ENCODE measurements at regions not wholly inside any gene's neighbourhood (a gene's known extent, or its start where the extent isn't known, plus 50 kb on each side); places are given as distances from the start of the nearest gene placed in this dataset.
"Not testable (repeated sequence)": the region's sequence is repeated elsewhere in the genome, so short reads cannot be mapped to it uniquely, and the experiment has no call there.

DNA sequence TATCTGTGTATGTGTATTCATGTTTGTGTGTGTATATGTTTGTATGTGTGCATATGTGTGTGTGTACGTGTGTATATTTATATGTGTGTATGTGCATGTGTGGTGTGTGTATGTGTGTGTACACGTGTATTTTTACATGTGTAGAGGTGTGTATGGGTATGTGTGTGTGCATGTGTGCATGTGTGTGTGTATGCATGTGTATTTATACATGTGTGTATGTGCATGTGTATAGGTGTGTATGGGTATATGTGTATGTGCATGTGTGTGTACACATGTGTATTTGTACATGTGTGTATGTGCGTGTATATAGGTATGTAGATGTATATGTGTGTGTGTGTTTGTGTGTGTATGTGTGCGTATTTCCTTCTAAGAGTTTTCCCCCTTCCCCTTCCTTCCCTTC, 207.7 kb upstream of the ATP6AP2 start:
- no peak for DNase-seq (ENCODE audit: low read depth in 2 of 2)

DNA sequence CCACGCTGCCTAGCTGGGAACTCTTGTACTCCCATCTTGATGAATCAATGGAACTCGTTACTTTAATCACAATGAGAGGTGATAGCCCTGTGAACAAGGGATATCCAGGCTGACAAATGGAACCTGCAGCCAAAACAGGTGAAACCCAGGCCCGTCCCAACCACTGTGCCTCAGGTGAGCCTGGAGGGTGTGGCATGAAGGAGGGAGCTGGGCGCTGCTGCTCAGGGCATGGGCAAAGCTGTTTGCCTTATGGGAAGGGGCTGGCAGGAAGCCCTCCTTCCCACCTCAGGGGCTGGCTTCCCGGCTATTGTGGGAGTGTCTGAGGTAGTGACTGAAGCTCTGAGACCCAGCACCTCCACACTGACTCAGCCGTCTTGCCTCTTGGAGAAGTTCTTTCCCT, 209.4 kb upstream of the ATP6AP2 start:
- DNase-seq (ENCODE audit: low read depth in 2 of 2): no peak

DNA sequence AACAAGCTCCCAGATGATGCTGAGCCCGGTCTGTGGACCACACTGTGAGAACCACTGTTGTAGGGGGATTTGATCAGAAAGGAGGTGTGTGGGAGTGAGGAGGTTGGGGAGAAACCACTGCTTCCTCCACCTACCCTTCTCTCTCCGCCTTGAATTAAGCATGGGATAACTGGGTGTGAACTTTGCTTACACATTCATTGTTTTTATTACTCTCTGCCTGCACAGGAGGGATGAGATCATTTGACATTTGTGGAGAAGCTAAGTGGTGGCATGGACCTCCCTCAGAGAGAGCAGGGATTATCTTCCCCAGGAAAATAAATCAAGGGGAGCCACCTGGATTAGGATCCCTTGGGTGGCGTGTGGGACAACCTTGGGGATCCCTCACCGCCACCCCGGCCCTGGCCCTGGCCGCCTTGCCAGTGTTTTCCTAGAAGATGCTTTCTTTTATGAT, 212.1 kb upstream of the ATP6AP2 start:
- no peak for DNase-seq (ENCODE audit: low read depth in 2 of 2)

DNA sequence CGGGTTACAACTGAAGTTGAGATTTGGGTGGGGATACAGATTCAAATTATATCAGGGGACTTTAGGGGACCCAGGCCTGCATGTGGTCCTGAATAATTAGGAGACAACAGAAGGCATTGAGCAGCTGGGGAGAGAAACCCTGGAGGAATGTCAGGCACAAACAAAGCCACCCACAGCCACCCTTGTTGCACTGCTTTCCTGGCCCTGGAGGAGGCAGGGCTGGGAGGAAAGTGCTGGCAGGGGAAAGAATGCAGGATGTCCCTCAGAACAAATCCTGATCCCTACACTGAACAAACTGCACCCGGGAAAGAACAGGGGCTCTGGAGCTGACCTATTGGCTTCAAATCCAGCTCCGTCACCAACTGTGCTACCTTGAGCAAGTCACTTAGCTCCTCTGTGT, 214.1 kb upstream of the ATP6AP2 start:
- no peak for DNase-seq (ENCODE audit: low read depth in 2 of 2)

DNA sequence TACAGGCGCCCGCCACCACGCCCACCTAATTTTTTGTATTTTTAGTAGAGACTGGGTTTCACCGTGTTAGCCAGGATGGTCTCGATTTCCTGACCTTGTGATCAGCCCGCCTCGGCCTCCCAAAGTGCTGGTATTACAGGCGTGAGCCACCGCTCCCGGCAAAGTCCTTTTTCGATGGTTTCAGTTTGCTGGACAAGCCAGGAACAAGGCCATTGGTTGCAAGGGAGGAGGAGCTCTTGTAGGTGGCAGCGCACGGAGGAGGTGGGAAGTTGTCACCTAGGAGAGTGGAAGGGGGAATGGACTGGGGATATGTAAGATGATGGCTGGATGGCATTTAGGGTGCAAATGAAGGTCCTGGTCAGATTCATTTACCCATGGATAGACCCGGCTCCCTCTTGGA, 218.5 kb upstream of the ATP6AP2 start:
- DNase-seq (ENCODE audit: low read depth in 2 of 2): not testable (repeated sequence)

DNA sequence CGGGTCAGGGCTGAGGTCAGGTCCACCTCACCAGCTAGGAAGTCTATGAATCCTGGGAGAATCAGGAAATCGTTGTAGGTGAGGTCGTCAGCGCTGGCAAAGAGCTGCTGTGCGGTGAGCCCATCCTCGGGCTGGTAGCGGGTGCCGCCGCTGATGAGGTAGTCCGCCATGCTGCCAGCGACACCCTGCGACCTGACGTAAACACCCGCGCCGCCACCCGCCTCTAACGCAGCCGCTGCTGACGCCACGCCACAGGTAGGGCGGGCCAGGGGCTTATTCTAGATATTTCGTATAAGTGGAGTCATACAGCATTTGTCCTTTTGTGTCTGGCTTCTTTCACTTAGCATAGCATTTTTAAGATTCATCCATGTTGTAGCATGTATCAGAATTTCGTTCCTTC, 220.2 kb upstream of the ATP6AP2 start:
- DNase-seq (ENCODE audit: low read depth in 2 of 2): no peak

DNA sequence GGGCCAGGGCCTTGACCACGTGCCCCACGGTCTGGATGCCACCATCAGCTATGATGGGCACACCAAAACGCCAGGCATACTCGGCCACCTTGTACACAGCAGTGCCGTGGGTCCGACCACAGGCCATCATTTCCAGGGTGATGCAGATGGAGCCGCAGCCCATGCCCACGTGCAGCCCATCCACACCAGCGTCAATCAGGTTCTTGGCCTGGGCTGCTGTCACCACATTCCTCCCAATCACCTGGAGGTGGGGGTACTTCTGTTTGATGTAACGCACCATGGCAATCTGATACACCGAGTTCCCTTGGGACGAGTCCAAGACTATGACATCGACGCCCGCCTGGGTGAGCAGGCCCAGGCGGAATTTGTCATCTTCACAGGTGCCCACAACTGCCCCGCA, 221.2 kb upstream of the ATP6AP2 start:
- DNase-seq (ENCODE audit: low read depth in 2 of 2): no peak

DNA sequence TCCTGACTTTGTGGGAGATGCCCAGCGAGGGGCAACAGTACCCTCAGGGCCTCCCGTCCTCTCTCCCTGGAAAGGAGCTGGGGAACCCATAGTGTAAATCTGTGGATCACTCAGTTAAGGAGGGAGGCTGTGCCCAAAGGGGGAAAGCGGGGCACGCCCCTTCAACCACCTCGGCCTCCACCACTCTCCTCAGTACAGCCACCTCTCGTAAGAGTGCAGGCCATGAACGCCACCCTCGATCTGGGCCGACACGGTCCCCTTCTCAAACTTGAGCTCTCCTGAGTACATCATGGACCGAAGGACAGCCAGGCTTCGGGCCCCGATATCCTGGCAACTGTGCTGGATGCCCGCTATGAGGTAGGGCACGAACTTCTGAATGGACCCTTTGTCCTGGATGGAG, 221.8 kb upstream of the ATP6AP2 start:
- no peak for DNase-seq (ENCODE audit: low read depth in 2 of 2)

DNA sequence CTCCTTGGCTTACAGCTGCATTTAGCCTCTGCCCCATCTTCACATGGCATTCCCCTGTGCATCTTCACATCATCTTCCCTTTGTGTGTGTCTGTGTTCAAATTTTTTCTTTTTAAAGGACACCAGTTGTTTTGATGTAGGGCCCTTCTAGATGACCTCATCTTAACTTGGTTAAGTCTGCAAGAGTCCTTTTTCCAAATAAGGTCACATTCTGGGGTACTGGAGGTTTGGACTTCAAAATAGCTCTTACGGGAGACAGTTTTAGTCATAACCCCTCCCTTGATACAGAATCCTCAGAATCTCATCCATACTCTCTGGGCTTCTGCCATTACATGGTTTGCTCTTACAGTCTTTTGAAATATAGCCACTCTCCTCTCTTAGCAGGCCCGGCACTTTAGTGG, 231.5 kb upstream of the ATP6AP2 start:
- DNase-seq (ENCODE audit: low read depth in 2 of 2): no peak

DNA sequence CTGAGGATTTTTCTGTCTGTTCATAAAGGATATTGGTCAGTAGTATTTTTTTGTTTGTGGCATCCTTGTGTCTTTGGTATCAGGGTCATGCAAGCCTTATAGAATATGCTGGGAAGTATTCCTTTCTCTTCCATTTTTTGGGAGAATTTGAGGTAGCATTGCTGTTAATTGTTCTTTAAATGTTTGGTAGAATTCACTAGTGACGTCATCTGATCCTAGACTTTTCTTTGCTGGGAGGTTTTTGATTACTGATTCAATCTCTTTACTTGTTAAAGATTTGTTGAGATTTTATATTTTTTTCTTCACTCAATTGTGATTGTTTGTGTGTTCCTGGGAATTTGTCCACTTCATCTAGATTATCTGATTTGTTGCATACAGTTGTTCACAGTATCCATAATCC, 234.4 kb upstream of the ATP6AP2 start:
- no peak for DNase-seq (ENCODE audit: low read depth in 2 of 2)

DNA sequence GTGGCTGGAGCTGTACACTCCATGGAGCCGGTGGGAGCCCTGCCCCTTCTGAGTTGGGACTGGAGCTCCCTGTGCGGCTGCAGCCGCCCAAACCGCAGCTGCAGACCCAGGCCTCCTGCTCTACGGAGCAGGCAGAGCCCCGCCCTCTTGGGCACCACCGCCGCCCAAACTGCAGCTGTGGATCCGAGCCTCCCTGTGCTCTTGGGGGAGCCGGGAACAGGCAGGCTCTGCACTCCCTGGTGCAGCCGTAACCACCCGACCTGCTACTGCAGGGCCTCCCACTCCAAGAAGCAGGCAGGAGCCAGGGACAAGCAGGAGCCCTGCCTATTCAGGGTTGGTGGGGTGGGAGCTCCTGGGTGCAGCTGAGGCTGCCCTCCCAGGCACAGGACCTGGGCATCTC, 237.5 kb upstream of the ATP6AP2 start:
- DNase-seq (ENCODE audit: low read depth in 2 of 2): no peak

DNA sequence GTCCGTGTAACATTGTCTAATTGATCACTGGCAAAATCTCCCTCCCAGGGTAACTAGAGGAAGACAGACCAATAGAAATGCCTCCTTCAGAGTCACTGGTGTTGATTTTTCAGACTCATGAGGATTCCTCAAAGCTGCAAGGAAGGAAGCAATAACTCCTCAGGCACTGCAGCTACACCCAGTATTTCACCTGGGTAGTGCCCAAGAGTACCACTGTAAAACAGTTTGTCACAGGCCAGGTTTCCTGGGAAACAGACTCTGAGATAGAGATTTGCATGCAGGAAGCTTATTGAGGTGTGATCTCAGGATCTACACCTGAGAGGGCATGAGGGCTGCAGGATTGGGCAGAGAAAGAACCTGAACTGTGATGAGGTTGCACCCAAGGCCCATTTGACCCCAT, 240.7 kb upstream of the ATP6AP2 start:
- no peak for DNase-seq (ENCODE audit: low read depth in 2 of 2)

DNA sequence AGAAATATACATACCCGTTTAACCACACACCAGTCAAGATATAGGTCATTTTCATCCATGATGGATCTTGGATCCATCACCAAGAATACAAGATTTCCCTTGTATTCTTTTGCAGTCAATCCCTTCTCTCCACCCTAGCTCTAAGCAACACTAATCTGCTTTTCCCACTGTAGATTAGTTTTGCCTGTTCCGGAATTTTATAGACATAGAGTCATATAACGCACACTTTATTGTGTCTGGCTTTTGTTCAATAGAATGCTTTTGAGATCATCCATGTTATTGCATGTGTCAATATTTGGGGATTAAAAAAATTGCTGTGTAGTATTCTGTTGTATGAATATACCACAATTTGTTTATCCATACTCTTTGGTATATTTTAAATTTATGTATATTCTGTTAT, 235.6 kb upstream of the BCOR start:
- DNase-seq (ENCODE audit: low read depth in 2 of 2): no peak

DNA sequence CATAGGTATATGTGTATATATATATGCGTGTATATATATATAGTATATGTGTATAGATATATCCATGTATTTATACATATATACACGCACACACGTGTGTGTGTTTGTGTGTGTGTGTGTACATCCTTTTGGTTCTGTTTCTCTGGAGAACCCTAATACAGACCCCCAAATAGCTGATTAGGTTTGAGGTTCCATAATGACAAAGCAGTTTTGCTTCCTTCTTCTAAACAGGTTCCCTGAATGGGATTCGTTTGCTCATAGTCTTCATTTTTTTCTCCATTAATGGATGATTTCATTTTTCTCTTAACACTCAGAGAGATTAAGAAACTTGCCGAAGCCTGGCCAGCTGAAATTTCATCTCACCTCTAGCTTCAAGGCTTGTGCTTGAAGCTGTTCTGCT, 234.0 kb upstream of the BCOR start:
- no peak for DNase-seq (ENCODE audit: low read depth in 2 of 2)

DNA sequence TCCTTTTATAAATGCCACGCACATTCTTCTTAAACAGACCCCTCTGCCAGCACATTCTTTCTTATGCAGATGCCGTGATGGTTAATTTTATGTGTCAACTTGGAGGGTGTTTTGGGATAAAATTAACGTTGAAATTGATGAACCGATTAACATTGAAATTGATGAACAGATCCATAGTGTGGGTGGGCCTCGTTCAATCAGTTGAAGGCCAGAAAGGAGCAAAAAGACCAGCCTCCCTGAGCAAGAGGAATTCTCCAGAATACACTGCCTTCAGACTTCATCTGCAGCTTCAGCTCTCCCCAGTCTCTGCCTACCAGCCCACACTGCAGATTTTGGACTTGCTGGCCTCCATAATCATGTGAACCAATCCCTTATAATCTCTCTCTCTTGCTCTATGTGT, 233.6 kb upstream of the BCOR start:
- no peak for DNase-seq (ENCODE audit: low read depth in 2 of 2)

DNA sequence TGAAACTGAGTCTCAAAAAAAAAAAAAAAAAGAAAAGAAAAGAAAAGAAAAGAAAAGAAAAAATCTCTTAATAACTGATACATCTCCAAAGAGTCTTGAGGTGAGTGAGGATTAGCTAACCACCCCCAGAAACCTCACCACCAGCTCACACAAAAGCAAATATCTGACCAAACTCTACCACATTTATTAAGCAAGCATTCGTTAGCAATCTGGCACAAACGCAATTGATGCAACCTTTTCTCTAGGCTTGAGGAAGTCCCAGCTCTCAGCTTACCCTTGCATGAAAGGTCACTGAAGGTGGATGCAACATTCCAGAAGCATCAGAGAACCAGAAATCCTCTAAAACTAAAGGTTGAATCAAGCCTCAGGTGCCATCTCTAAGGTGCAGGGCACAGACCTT, 231.9 kb upstream of the BCOR start:
- no peak for DNase-seq (ENCODE audit: low read depth in 2 of 2)

DNA sequence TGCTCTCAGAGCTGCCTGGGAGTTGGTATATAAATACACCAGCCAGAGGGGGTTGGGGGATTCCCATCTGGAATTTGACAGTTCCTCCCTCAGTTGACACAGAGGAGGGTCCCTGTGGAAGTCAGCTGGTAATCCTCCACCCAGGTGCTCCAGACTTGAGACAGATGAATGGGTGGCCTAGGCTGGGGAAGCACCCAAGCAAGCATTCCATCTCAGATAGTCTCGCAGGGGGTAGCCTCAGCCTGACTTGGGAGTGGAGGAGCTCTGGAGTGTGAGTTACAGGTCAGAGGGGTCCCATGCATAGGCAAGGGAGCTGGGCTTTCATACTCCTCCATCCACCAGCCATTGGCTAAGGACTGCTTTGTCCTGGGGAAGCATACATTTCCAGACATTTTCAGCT, 229.3 kb upstream of the BCOR start:
- DNase-seq (ENCODE audit: low read depth in 2 of 2): no peak

DNA sequence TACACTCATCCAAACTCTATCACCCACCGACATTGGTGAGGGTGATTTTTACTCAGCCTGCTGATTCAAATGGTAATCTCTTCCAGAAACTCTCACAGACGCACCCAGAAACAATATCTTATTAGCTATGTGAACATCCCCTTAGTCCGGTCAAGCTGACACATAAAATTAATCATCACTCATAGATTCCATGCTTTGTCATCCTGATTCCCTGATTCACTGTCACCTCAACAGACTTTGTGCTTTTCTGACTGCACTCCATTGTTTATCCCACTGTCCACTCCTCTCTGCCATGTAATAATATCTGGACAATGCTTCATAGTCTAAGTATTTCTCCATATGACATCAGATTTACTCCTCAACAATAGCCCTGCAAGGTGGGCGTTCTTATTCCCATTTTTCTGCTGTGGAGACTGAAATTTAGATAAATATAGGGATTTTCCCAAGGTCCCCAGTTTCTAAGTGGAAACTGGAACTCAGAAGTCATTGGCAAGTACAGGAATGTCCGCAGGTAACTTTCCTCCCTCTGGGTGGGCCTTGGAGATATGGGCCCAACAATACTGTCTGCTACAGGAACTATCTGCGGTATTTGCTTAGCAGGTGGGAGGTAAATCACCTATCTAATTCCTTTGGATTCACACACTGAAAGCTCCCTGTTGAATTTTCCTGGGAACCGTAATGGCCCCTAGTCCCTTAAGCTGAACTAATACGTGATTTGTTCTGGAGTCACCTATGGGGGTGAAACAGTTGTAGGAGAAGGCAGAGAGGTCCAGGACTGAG, 228.6 kb upstream of the BCOR start:
- no peak for DNase-seq (ENCODE audit: low read depth in 2 of 2)

DNA sequence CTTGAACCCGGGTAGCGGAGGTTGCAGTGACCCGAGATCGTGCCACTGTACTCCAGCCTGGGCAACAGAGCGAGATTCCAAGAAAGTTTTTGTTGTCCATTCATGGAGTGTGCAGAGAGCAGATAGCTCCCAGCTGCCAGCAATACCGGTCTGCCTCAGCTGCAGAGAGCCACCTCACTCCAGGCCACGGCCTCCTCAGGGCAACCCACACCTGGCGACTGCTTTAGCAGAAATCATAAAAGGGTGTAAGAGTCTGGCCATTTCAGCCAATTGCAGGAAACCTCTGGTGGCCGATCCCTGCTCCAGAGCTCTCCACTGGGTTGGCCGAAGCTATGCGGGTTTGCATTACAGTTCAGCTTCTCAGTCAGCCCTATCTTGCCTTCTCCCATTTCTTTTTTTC, 227.4 kb upstream of the BCOR start:
- DNase-seq (ENCODE audit: low read depth in 2 of 2): no peak

DNA sequence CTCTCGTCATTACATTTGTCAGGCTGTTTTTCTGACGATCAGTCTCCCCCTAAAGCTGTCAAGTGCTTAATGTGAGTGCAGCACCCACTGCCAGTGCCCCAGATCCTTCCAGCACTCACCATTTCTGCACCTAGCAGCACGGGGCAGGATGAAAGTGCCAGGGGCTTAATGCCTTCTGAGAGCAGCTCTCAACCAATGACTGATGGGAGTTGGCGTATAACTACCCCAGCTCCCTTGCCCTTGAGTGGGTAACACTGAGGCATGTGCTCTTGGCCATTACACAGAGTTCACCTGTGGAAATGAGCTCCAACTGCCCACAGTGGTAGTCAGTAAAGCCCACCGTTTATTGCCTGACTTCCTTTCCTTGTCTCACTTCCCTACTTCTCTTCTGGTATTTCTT, 226.2 kb upstream of the BCOR start:
- no peak for DNase-seq (ENCODE audit: low read depth in 2 of 2)

DNA sequence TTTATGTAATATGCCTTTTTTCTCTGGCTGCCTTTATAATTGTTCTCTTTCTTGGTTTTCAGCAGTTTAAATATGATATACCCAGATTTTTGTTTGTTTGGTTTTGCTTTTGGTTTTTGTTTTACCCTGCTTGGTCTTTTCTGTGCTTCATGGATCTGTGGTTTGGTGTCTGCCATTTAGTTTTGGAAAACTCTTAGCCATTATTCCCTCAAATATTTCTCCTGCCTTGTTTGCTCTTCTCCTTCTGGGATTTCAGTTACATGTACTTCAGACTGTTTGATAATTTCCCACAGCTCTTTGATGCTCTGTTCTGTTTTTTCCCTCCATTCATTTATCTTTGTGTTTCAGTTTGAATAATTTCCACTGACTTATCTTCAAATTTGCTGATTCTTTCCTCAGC, 223.1 kb upstream of the BCOR start:
- DNase-seq (ENCODE audit: low read depth in 2 of 2): no peak

DNA sequence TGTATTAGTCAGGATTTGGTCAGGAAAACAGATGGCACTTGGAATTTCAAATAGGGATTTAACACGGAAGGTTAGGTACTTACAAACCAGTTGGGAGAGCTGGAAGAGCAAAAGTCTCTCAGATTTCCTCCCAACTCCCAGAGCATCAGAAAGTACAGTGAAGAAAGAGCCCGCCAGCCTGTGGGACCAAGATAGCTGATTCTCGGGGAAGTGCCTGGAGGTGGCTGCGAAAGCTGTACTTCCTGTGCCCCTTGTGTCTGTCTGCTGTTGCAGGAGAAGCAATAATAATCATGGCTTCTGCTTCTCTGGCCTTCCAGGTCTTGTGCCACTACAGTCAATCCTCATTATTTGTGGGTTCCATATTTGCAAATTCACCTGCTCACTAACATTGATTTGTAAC, 221.0 kb upstream of the BCOR start:
- DNase-seq (ENCODE audit: low read depth in 2 of 2): no peak

DNA sequence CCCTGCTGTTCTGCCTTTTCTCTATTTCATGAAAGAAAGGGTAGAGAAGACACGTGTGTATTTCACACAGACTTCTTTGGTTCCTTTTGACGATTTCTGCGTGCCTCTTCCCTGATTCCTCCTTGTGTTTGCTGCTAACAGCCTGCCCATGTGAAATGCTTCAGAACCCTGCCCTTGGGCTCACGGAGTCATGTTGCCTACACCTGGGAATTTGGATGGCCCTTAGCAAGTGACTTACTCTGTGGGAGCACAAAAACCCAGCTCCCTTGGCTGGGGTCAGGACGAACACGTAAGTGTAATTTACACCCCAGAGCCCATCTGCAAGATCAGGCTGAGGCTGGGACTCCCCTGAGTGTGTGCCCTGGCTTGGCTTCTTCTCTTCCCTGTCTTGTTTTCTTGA, 220.3 kb upstream of the BCOR start:
- no peak for DNase-seq (ENCODE audit: low read depth in 2 of 2)

DNA sequence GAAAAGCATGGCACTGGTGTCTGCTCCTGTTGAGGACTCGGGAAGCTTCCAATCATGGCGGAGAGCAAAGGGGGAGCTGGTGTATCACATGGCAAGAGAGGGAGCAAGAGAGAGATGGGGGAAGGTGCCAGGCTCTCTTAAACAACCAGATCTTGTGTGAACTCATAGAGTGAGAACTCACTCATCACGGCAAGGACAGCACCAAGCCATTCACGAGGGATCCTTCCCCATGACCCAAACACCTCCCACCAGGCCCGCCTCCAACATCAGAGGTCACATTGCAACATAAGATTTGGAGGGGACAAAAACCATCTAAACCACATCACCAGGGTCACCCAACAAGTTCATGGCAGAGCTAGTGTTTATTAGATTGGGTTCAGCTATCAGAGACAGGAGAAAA, 218.7 kb upstream of the BCOR start:
- no peak for DNase-seq (ENCODE audit: low read depth in 2 of 2)
